HepG2 (cell line): ENCODE measurements at regions not wholly inside any gene's neighbourhood (a gene's known extent, or its start where the extent isn't known, plus 50 kb on each side); places are given as distances from the start of the nearest gene placed in this dataset.
A peak's percentile ranks its signal among the peaks of the same experiment; 100 is the strongest.

Experiments
- E2F5 ChIP-seq: sonication (generic); formaldehyde crosslinking; conservative IDR thresholded peaks from 2 replicates; pipeline ENCODE4 v1.4.0; 2020; ENCODE audit warnings: missing genetic modification reagents
- HNF1A ChIP-seq, 2 experiments: sonication (generic) in 1 of 2; formaldehyde crosslinking in 1 of 2; IDR thresholded peaks; 2 replicates each; pipeline versions ENCODE4 v1.4.0 to v1.6.1; 2016 to 2020; ENCODE audit warnings: borderline replicate concordance in 1 of 2, low read depth in 1 of 2, mild to moderate bottlenecking in 1 of 2, missing genetic modification reagents in 1 of 2
- KDM1A ChIP-seq: IDR thresholded peaks from 2 replicates; pipeline ENCODE4 v1.6.1; 2016; ENCODE audit warnings: missing compliant biosample characterization
- KMT2B ChIP-seq: IDR thresholded peaks from 2 replicates; pipeline ENCODE4 v1.6.1; 2016; ENCODE audit warnings: missing genetic modification reagents, missing compliant biosample characterization
- NPAS2 ChIP-seq: sonication (generic); formaldehyde crosslinking; IDR thresholded peaks from 2 replicates; pipeline ENCODE4 v1.8.0; 2022; ENCODE audit warnings: mild to moderate bottlenecking, missing genetic modification reagents, borderline replicate concordance
- PHF5A ChIP-seq: IDR thresholded peaks from one replicate; pipeline ENCODE4 v1.6.1; 2018; ENCODE audit warnings: low read depth, missing genetic modification reagents; ENCODE audit not compliant: unreplicated experiment
- RFX5 ChIP-seq: IDR thresholded peaks from 2 replicates; pipeline ENCODE4 v1.6.1; 2011; ENCODE audit warnings: low read depth, low read length, improper control_type of control experiment
- SATB2 ChIP-seq: sonication (generic); formaldehyde crosslinking; IDR thresholded peaks from 2 replicates; pipeline ENCODE4 v1.5.0; 2020; ENCODE audit warnings: missing genetic modification reagents
- SMYD3 ChIP-seq: sonication (generic); formaldehyde crosslinking; IDR thresholded peaks from 2 replicates; pipeline ENCODE4 v1.8.1; 2023; ENCODE audit warnings: mild to moderate bottlenecking, missing genetic modification reagents
- SOX6 ChIP-seq, 2 experiments: fragments of 450-650 bp in 1 of 2; sonication (generic) in 1 of 2; formaldehyde crosslinking in 1 of 2; IDR thresholded peaks; 2 replicates each; pipeline versions ENCODE4 v1.4.0 to v1.6.1; 2017 to 2020; ENCODE audit warnings: antibody characterized with exemption in 1 of 2, mild to moderate bottlenecking in 1 of 2, missing genetic modification reagents in 1 of 2
- SP5 ChIP-seq: IDR thresholded peaks from 2 replicates; pipeline ENCODE4 v1.6.1; 2016; ENCODE audit warnings: low read depth, borderline replicate concordance
- ZBTB43 ChIP-seq: sonication (generic); formaldehyde crosslinking; conservative IDR thresholded peaks from 2 replicates; pipeline ENCODE4 v1.4.0; 2020; ENCODE audit warnings: missing genetic modification reagents
- ZBTB44 ChIP-seq: sonication (generic); formaldehyde crosslinking; IDR thresholded peaks from 2 replicates; pipeline ENCODE4 v1.4.0; 2020; ENCODE audit warnings: missing genetic modification reagents
- ZNF121 ChIP-seq: sonication (generic); formaldehyde crosslinking; IDR thresholded peaks from 2 replicates; pipeline ENCODE4 v1.5.0; 2020; ENCODE audit warnings: mild to moderate bottlenecking, missing genetic modification reagents
- ZNF205 ChIP-seq: IDR thresholded peaks from 2 replicates; pipeline ENCODE4 v1.6.1; 2018; ENCODE audit warnings: missing biosample characterization, missing genetic modification reagents
- ZNF275 ChIP-seq: sonication (generic); formaldehyde crosslinking; IDR thresholded peaks from 2 replicates; pipeline ENCODE4 v1.8.0; 2022; ENCODE audit warnings: missing genetic modification reagents, mild to moderate bottlenecking, inconsistent platforms, borderline replicate concordance
- ZNF501 ChIP-seq: sonication (generic); formaldehyde crosslinking; IDR thresholded peaks from 2 replicates; pipeline ENCODE4 v1.5.1; 2020; ENCODE audit warnings: mild to moderate bottlenecking, moderate library complexity, missing genetic modification reagents
- ZNF724P ChIP-seq: sonication (generic); formaldehyde crosslinking; IDR thresholded peaks from 2 replicates; pipeline ENCODE4 v1.8.0; 2022; ENCODE audit warnings: missing genetic modification reagents, borderline replicate concordance
- ZNF747 ChIP-seq: sonication (generic); formaldehyde crosslinking; IDR thresholded peaks from 2 replicates; pipeline ENCODE4 v1.8.1; 2023; ENCODE audit warnings: missing genetic modification reagents, mild to moderate bottlenecking, borderline replicate concordance

- TF ChIP-seq HNF1A (IDR thresholded peaks at IDR 0.05; ENCODE audit: low read depth) (no peak; the same call in 1 of the 2 replicates), HNF1A (CRISPR knock-in tag; IDR thresholded peaks at IDR 0.05; ENCODE audit: borderline replicate concordance) (peak; percentile 73; the same call in 1 of the 2 replicates), RFX5 (no peak), PHF5A (no peak), ZNF205 (CRISPR knock-in tag) (no peak), SP5 (CRISPR knock-in tag) (no peak), SATB2 (no peak), KMT2B (CRISPR knock-in tag) (no peak), ZNF121 (CRISPR knock-in tag) (no peak), ZBTB44 (CRISPR knock-in tag) (no peak), SOX6 (IDR thresholded peaks at IDR 0.05) (no peak), SOX6 (CRISPR knock-in tag; IDR thresholded peaks at IDR 0.05) (peak; percentile 95), KDM1A (CRISPR knock-in tag) (peak; percentile 69; the same call in 1 of the 2 replicates), SMYD3 (CRISPR knock-in tag) (peak; percentile 78; the same call in 1 of the 2 replicates), NPAS2 (CRISPR knock-in tag) (no peak), E2F5 (CRISPR knock-in tag) (no peak), ZNF275 (CRISPR knock-in tag) (no peak), ZNF747 (CRISPR knock-in tag) (peak; percentile 53; the same call in 1 of the 2 replicates), ZNF724P (CRISPR knock-in tag) (no peak), ZBTB43 (no peak), ZNF501 (no peak)
Observed at GRCh38 chr2:142813830-142814829, 63.3 kb upstream of the KYNU start (continued).
